IMR-90 (cell line): ENCODE measurements at regions not wholly inside any gene's neighbourhood (a gene's known extent, or its start where the extent isn't known, plus 50 kb on each side); places are given as distances from the start of the nearest gene placed in this dataset.

Source experiments
- CEBPB ChIP-seq: IDR thresholded peaks from 2 replicates; pipeline ENCODE4 v1.6.1; 2012; ENCODE audit warnings: low read depth, low read length, improper control_type of control experiment
- CTCF ChIP-seq: conservative IDR thresholded peaks from 2 replicates; pipeline ENCODE4 v1.5.1; 2012; ENCODE audit warnings: mild to moderate bottlenecking, low read depth, low read length, improper control_type of control experiment
- NFE2L2 ChIP-seq: fragments of 150-350 bp; IDR thresholded peaks from 2 replicates; pipeline ENCODE4 v1.6.1; 2016; ENCODE audit warnings: low read depth, mild to moderate bottlenecking, low read length
- POLR2A ChIP-seq: IDR thresholded peaks from 2 replicates; pipeline ENCODE4 v1.6.1; 2012; ENCODE audit warnings: mild to moderate bottlenecking, low read depth, low read length
- RCOR1 ChIP-seq: IDR thresholded peaks from 2 replicates; pipeline ENCODE4 v1.6.1; 2012; ENCODE audit warnings: mild to moderate bottlenecking, low read length, improper control_type of control experiment; ENCODE audit not compliant: insufficient replicate concordance

GRCh38 chr20:54744097-54744496, 268.7 kb downstream of the DOK5 start:
- TF ChIP-seq CTCF (no peak), RCOR1 (no peak), POLR2A (no peak), NFE2L2 (no peak), CEBPB (no peak)
